HCT116 (cell line): ENCODE measurements at regions not wholly inside any gene's neighbourhood (a gene's known extent, or its start where the extent isn't known, plus 50 kb on each side); places are given as distances from the start of the nearest gene placed in this dataset.

Source experiments
- ATF3 ChIP-seq: IDR thresholded peaks from 2 replicates; pipeline ENCODE4 v1.6.1; 2012
- CEBPB ChIP-seq: IDR thresholded peaks from 2 replicates; pipeline ENCODE4 v1.6.1; 2012; ENCODE audit warnings: low read depth
- CTCF ChIP-seq, 3 experiments: fragments of 200-600 bp in 1 of 3; sonication (generic) in 1 of 3; IDR thresholded peaks in 2 of 3; conservative IDR thresholded peaks in 1 of 3; 2 replicates each; pipeline ENCODE4 v1.5.1; 2012 to 2017; ENCODE audit warnings: low read depth in 2 of 3, low read length in 2 of 3, antibody characterized with exemption in 1 of 3, borderline replicate concordance in 1 of 3, control low read depth in 1 of 3, mild to moderate bottlenecking in 1 of 3, mixed read lengths in 1 of 3, mixed run types in 1 of 3, moderate library complexity in 1 of 3; ENCODE audit not compliant: insufficient read depth in 1 of 3
- EGR1 ChIP-seq: IDR thresholded peaks from 2 replicates; pipeline ENCODE4 v1.6.1; 2012; ENCODE audit warnings: low read depth
- EZH2phosphoT487 ChIP-seq: fragments of 200-600 bp; IDR thresholded peaks from 2 replicates; pipeline ENCODE4 v1.6.1; 2018; ENCODE audit warnings: antibody characterized with exemption, borderline replicate concordance
- JUND ChIP-seq: IDR thresholded peaks from 2 replicates; pipeline ENCODE4 v1.6.1; 2012
- POLR2A ChIP-seq: IDR thresholded peaks from 2 replicates; pipeline ENCODE4 v1.7.0; 2011; ENCODE audit warnings: borderline replicate concordance; ENCODE audit not compliant: insufficient read depth, insufficient read length; ENCODE audit errors: extremely low read depth
- POLR2AphosphoS5 ChIP-seq: IDR thresholded peaks from 2 replicates; pipeline ENCODE4 v1.6.1; 2011; ENCODE audit warnings: mild to moderate bottlenecking, low read depth, low read length, moderate library complexity
- REST ChIP-seq: IDR thresholded peaks from 2 replicates; pipeline ENCODE4 v1.6.1; 2012; ENCODE audit warnings: low read depth
- SIN3A ChIP-seq: IDR thresholded peaks from 2 replicates; pipeline ENCODE4 v1.6.1; 2012; ENCODE audit warnings: low read depth
- SP1 ChIP-seq: IDR thresholded peaks from 2 replicates; pipeline ENCODE4 v1.6.1; 2012; ENCODE audit warnings: low read depth

- TF ChIP-seq CTCF (IDR thresholded peaks at IDR 0.05 in 2 of 3, conservative IDR thresholded peaks at IDR 0.05 in 1 of 3; ENCODE audit: borderline replicate concordance in 1 of 3, insufficient read depth in 1 of 3, low read depth in 2 of 3, low read length in 2 of 3) (peak in 2 of 3 experiments; percentile 50 to 56; a peak in 3 of 6 replicates), POLR2A (no peak), JUND (no peak), EGR1 (no peak), EZH2phosphoT487 (no peak), CEBPB (no peak), SP1 (no peak), POLR2AphosphoS5 (no peak), ATF3 (no peak), REST (no peak), SIN3A (no peak)
Measured at GRCh38 chr14:65940056-65940735, 527.7 kb downstream of the FUT8 start.
